Fibroblast of lung (primary cell): ENCODE measurements at regions not wholly inside any gene's neighbourhood (a gene's known extent, or its start where the extent isn't known, plus 50 kb on each side); places are given as distances from the start of the nearest gene placed in this dataset.

Experiments
- DNase-seq, 2 donors: peaks; one replicate each; pipeline versions ENCODE4 v3.0.0 to v3.0.0-alpha.2; 2010; ENCODE audit warnings: low read depth in 2 of 2
- H2AFZ ChIP-seq: 2 replicates; pipeline ENCODE4 v1.5.1; 2012; ENCODE audit warnings: low read length, control low read depth, inconsistent platforms
- H3K27ac ChIP-seq: 2 replicates; pipeline ENCODE4 v1.5.1; 2011; ENCODE audit warnings: low read length, control low read depth; ENCODE audit not compliant: insufficient read depth
- H3K27me3 ChIP-seq: 2 replicates; pipeline ENCODE4 v1.5.1; 2011; ENCODE audit warnings: mild to moderate bottlenecking, low read length; ENCODE audit not compliant: control insufficient read depth, insufficient read depth
- H3K36me3 ChIP-seq: 2 replicates; pipeline ENCODE4 v1.5.1; 2011; ENCODE audit warnings: low read length; ENCODE audit not compliant: control insufficient read depth, insufficient read depth
- H3K4me1 ChIP-seq: 2 replicates; pipeline ENCODE4 v1.5.1; 2011; ENCODE audit warnings: low read length; ENCODE audit not compliant: control insufficient read depth, insufficient read depth; ENCODE audit errors: extremely low read depth
- H3K4me2 ChIP-seq: 2 replicates; pipeline ENCODE4 v1.5.1; 2011; ENCODE audit warnings: low read length, control low read depth; ENCODE audit not compliant: insufficient read depth; ENCODE audit errors: extremely low read depth
- H3K4me3 ChIP-seq, 4 experiments: fragments of 200-600 bp in 1 of 4; sonication (generic) in 1 of 4; replicated peaks in 1 of 4; 2 replicates each; pipeline ENCODE4 v1.5.1; 2011 to 2016; ENCODE audit warnings: low read length in 4 of 4, low read depth in 3 of 4, mild to moderate bottlenecking in 3 of 4, control low read depth in 2 of 4, inconsistent platforms in 1 of 4, mixed read lengths in 1 of 4; ENCODE audit not compliant: insufficient read depth in 1 of 4; ENCODE audit errors: control extremely low read depth in 1 of 4
- H3K79me2 ChIP-seq: 2 replicates; pipeline ENCODE4 v1.5.1; 2012; ENCODE audit warnings: mild to moderate bottlenecking, low read length, inconsistent platforms; ENCODE audit not compliant: control insufficient read depth, insufficient read depth
- H3K9ac ChIP-seq: 2 replicates; pipeline ENCODE4 v1.5.1; 2011; ENCODE audit warnings: mild to moderate bottlenecking, low read length, control low read depth; ENCODE audit not compliant: insufficient read depth
- H3K9me3 ChIP-seq: 2 replicates; pipeline ENCODE4 v1.5.1; 2012; ENCODE audit warnings: low read depth, low read length; ENCODE audit not compliant: control insufficient read depth, insufficient read depth
- H4K20me1 ChIP-seq: 2 replicates; pipeline ENCODE4 v1.5.1; 2011; ENCODE audit warnings: low read length; ENCODE audit not compliant: control insufficient read depth, insufficient read depth; ENCODE audit errors: extremely low read depth
- CTCF ChIP-seq, 2 donors: IDR thresholded peaks in 1 of 2; conservative IDR thresholded peaks in 1 of 2; 1 replicate in 1 of 2; 2 replicates in 1 of 2; pipeline ENCODE4 v1.5.1; 2011 to 2012; ENCODE audit warnings: low read length in 2 of 2, control low read depth in 1 of 2, inconsistent platforms in 1 of 2, low read depth in 1 of 2, mild to moderate bottlenecking in 1 of 2
- EZH2 ChIP-seq: IDR thresholded peaks from 2 replicates; pipeline ENCODE4 v1.5.1; 2012; ENCODE audit warnings: low read length, control low read depth, mild to moderate bottlenecking; ENCODE audit errors: missing control alignments

GRCh38 chr20:11468880-11469279 is 448.8 kb upstream of the BTBD3 start:
- TF ChIP-seq EZH2 (no peak), CTCF (conservative IDR thresholded peaks at IDR 0.05 in 1 of 2, IDR thresholded peaks at IDR 0.05 in 1 of 2; ENCODE audit: low read depth in 1 of 2, low read length in 2 of 2) (no peak)
- H2AFZ ChIP-seq: no peak overlapping the region
- H3K4me2 ChIP-seq: no peak overlapping the region
- no peaks in the 10 kb centered on the region for H3K4me1 ChIP-seq
- no peaks in the 10 kb centered on the region for H4K20me1 ChIP-seq
- no peak overlapping the region for H3K4me3 ChIP-seq
- H3K9ac ChIP-seq: no peak overlapping the region
- H3K27ac ChIP-seq: no peak overlapping the region
- H3K79me2 ChIP-seq: no peaks in the 10 kb centered on the region
- no peaks in the 10 kb centered on the region for H3K27me3 ChIP-seq
- no peaks in the 10 kb centered on the region for H3K9me3 ChIP-seq
- no peak for DNase-seq
- no peaks in the 10 kb centered on the region for H3K36me3 ChIP-seq

GRCh38 chr20:11469795-11470435 is 447.8 kb upstream of the BTBD3 start:
- Histone ChIP-seq H3K27me3 (no peaks in the 10 kb centered on the region), H3K79me2 (no peaks in the 10 kb centered on the region), H3K4me3 (no peak overlapping the region)

GRCh38 chr20:11473983-11474382 is 443.7 kb upstream of the BTBD3 start:
- Histone ChIP-seq H3K9ac (no peak overlapping the region), H3K4me1 (no peaks in the 10 kb centered on the region), H3K4me3 (no peak overlapping the region), H3K9me3 (no peaks in the 10 kb centered on the region), H4K20me1 (no peaks in the 10 kb centered on the region), H3K79me2 (no peaks in the 10 kb centered on the region), H3K27ac (no peak overlapping the region), H2AFZ (no peak overlapping the region), H3K4me2 (no peak overlapping the region), H3K27me3 (no peaks in the 10 kb centered on the region), H3K36me3 (no peaks in the 10 kb centered on the region)
- DNase-seq: peak in 1 of 2 donors; percentile 28
- TF ChIP-seq CTCF (conservative IDR thresholded peaks at IDR 0.05 in 1 of 2, IDR thresholded peaks at IDR 0.05 in 1 of 2; ENCODE audit: low read depth in 1 of 2, low read length in 2 of 2): no peak
- no peak for TF ChIP-seq EZH2

More at GRCh38 chr20:11469795-11470435, 447.8 kb upstream of the BTBD3 start:
- no peaks in the 10 kb centered on the region for H3K9me3 ChIP-seq
- no peak overlapping the region for H2AFZ ChIP-seq
- H3K27ac ChIP-seq: no peak overlapping the region
- H3K4me1 ChIP-seq: no peaks in the 10 kb centered on the region
- DNase-seq: no peak
- H3K36me3 ChIP-seq: no peaks in the 10 kb centered on the region
- H4K20me1 ChIP-seq: no peaks in the 10 kb centered on the region
- TF ChIP-seq EZH2 (no peak), CTCF (conservative IDR thresholded peaks at IDR 0.05 in 1 of 2, IDR thresholded peaks at IDR 0.05 in 1 of 2; ENCODE audit: low read depth in 1 of 2, low read length in 2 of 2) (no peak)
- H3K9ac ChIP-seq: no peak overlapping the region
- no peak overlapping the region for H3K4me2 ChIP-seq
